ENCODE measurements at regions not wholly inside any gene's neighbourhood (a gene's known extent, or its start where the extent isn't known, plus 50 kb on each side); places are given as distances from the start of the nearest gene placed in this dataset.

DNA sequence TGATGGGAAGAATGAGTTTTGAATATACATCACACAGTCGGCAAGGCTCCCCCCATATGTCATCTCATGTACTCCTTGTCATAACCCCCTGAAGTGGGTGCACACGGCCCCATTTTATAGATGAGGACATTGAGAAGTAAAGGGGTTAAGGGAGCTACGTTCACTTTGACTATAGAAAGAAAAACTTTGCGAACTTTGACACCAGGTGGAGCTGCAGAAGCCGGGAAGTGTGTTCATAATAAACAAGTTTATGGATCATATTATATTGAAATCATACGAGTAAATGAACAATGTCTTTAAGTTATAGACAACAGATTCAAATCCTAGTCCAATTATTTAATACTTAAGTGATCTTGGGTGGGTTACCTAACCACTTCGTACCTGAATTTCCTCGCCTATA is 203.8 kb upstream of the PITX2 start:
- Histone ChIP-seq H3K36me3 (ENCODE audit: insufficient read depth, low read length) (no peaks in the 10 kb centered on the region), H3K4me3 (ENCODE audit: low read length) (no peak overlapping the region), H3K27me3 (ENCODE audit: insufficient read depth, low read length, poor library complexity, severe bottlenecking) (no peaks in the 10 kb centered on the region), H3K4me1 (ENCODE audit: insufficient read depth, low read length) (no peaks in the 10 kb centered on the region), H3K27ac (ENCODE audit: low read depth, low read length) (no peak overlapping the region), H3K9me3 (ENCODE audit: low read length) (no peaks in the 10 kb centered on the region)
- ChIA-PET CTCF (no interaction called here), POLR2A (no interaction called here)
- H3K27ac Mint-ChIP-seq, result no peak overlapping the region
- peaks cover 0 to 8% (median 0%) of the 10 kb centered on the region in 5 donors for H3K9me3 Mint-ChIP-seq
- no peaks in the 10 kb centered on the region for H3K4me1 Mint-ChIP-seq
- no peaks in the 10 kb centered on the region for H3K36me3 Mint-ChIP-seq
- no peaks in the 10 kb centered on the region for H3K27me3 Mint-ChIP-seq
- no peak for DNase-seq
- H3K4me3 Mint-ChIP-seq, result no peak overlapping the region

GRCh38 chr4:110830461-110830860 is 207.6 kb upstream of the PITX2 start:
- POLR2A ChIA-PET, result no interaction called here
- no peak overlapping the region for H3K4me3 Mint-ChIP-seq
- CTCF ChIA-PET, result no interaction called here
- H3K36me3 Mint-ChIP-seq, result no peaks in the 10 kb centered on the region
- peaks cover 0 to 6% (median 0%) of the 10 kb centered on the region in 5 donors for H3K9me3 Mint-ChIP-seq
- H3K27ac Mint-ChIP-seq, result no peak overlapping the region
- no peaks in the 10 kb centered on the region for H3K4me1 ChIP-seq (ENCODE audit: insufficient read depth, low read length)
- no peaks in the 10 kb centered on the region for H3K4me1 Mint-ChIP-seq
- no peak overlapping the region for H3K4me3 ChIP-seq (ENCODE audit: low read length)
- H3K9me3 ChIP-seq (ENCODE audit: low read length), result no peaks in the 10 kb centered on the region
- no peaks in the 10 kb centered on the region for H3K36me3 ChIP-seq (ENCODE audit: insufficient read depth, low read length)
- H3K27me3 Mint-ChIP-seq, result no peaks in the 10 kb centered on the region
- no peak overlapping the region for H3K27ac ChIP-seq (ENCODE audit: low read depth, low read length)
- no peaks in the 10 kb centered on the region for H3K27me3 ChIP-seq (ENCODE audit: insufficient read depth, low read length, poor library complexity, severe bottlenecking)
- DNase-seq, result no peak

DNA sequence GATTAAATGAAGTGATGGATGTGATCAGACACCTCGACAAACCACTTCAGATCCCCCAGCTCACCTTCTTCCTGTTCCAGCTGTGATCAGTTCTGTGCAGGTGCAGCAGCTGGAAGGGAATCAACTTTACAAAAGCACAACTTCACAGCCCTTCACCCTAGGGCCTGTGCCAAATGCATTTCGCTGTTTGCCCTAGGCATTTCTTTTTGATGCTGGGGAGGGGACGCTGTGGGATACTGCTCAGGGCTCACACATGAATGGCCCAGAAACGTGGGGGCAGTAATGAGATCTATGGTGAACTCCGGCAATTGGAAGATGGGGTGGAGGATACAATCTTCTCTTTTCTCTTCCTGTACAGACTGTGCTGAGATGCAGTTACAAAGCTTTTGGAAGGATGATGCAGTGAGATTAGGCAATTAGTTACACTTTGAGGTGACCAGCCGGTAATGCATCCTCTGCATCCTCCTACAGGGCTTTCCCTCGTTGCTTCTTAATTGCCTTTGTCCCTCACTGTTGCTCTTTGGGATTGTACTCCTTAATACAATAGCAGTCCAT is 215.1 kb upstream of the PITX2 start:
- POLR2A ChIA-PET, result no interaction called here
- H3K27ac ChIP-seq (ENCODE audit: low read depth, low read length), result no peak overlapping the region
- peaks cover 0 to 9% (median 0%) of the 10 kb centered on the region in 5 donors for H3K9me3 Mint-ChIP-seq
- no peak overlapping the region for H3K4me3 ChIP-seq (ENCODE audit: low read length)
- H3K36me3 ChIP-seq (ENCODE audit: insufficient read depth, low read length), result no peaks in the 10 kb centered on the region
- no peaks in the 10 kb centered on the region for H3K4me1 ChIP-seq (ENCODE audit: insufficient read depth, low read length)
- no peak overlapping the region for H3K27ac Mint-ChIP-seq
- H3K27me3 ChIP-seq (ENCODE audit: insufficient read depth, low read length, poor library complexity, severe bottlenecking), result no peaks in the 10 kb centered on the region
- CTCF ChIA-PET, result no interaction called here
- H3K4me3 Mint-ChIP-seq, result no peak overlapping the region
- H3K36me3 Mint-ChIP-seq, result no peaks in the 10 kb centered on the region
- DNase-seq, result no peak
- no peaks in the 10 kb centered on the region for H3K27me3 Mint-ChIP-seq
- no peaks in the 10 kb centered on the region for H3K9me3 ChIP-seq (ENCODE audit: low read length)
- no peaks in the 10 kb centered on the region for H3K4me1 Mint-ChIP-seq

- Histone ChIP-seq H3K9me3 (ENCODE audit: low read length) (no peaks in the 10 kb centered on the region), H3K4me3 (ENCODE audit: low read length) (no peak overlapping the region), H3K27ac (ENCODE audit: low read depth, low read length) (no peak overlapping the region), H3K4me1 (ENCODE audit: insufficient read depth, low read length) (no peaks in the 10 kb centered on the region), H3K27me3 (ENCODE audit: insufficient read depth, low read length, poor library complexity, severe bottlenecking) (no peaks in the 10 kb centered on the region), H3K36me3 (ENCODE audit: insufficient read depth, low read length) (no peaks in the 10 kb centered on the region)
- ChIA-PET POLR2A (no interaction called here), CTCF (interaction anchor here (0.6 kb wide), 1 partner anchor 662 kb away, joined by 3 read pairs; no protein-coding TSS in a partner anchor)
- DNase-seq, result no peak
- H3K27ac Mint-ChIP-seq, result no peak overlapping the region
- no peaks in the 10 kb centered on the region for H3K4me1 Mint-ChIP-seq
- H3K4me3 Mint-ChIP-seq, result no peak overlapping the region
- H3K36me3 Mint-ChIP-seq, result no peaks in the 10 kb centered on the region
- H3K27me3 Mint-ChIP-seq, result no peaks in the 10 kb centered on the region
- peaks cover 0 to 9% (median 2%) of the 10 kb centered on the region in 5 donors for H3K9me3 Mint-ChIP-seq
These were observed 217.4 kb upstream of the PITX2 start for GRCh38 chr4:110840221-110840654.

DNA sequence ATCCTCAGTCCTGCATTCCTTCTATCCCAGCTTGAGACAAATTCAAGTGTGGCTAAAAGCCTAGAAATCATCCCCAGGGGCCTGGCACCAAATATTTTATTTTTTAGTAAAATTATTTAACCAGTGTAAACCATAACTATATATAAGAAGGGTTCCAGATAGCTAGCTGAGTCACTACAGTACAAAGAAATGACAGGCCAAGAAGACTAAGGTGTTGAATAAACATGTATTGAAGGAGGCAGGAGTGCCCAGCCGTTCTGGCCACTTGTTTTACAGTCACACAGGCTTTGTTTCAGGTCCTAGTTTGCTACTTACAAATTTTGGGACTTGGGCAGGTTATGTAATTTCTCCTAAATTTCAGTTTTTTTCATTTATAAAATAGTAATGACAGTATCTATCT is 225.9 kb upstream of the PITX2 start:
- no peak overlapping the region for H3K4me3 Mint-ChIP-seq
- H3K4me3 ChIP-seq (ENCODE audit: low read length), result no peak overlapping the region
- H3K4me1 Mint-ChIP-seq, result no peaks in the 10 kb centered on the region
- no peak overlapping the region for H3K27ac ChIP-seq (ENCODE audit: low read depth, low read length)
- H3K9me3 Mint-ChIP-seq, result peaks cover 0 to 4% (median 0%) of the 10 kb centered on the region in 5 donors
- H3K9me3 ChIP-seq (ENCODE audit: low read length), result no peaks in the 10 kb centered on the region
- no peaks in the 10 kb centered on the region for H3K27me3 Mint-ChIP-seq
- POLR2A ChIA-PET, result no interaction called here
- H3K36me3 ChIP-seq (ENCODE audit: insufficient read depth, low read length), result no peaks in the 10 kb centered on the region
- H3K27ac Mint-ChIP-seq, result no peak overlapping the region
- no peaks in the 10 kb centered on the region for H3K36me3 Mint-ChIP-seq
- CTCF ChIA-PET, result no interaction called here
- H3K4me1 ChIP-seq (ENCODE audit: insufficient read depth, low read length), result no peaks in the 10 kb centered on the region
- no peak for DNase-seq
- H3K27me3 ChIP-seq (ENCODE audit: insufficient read depth, low read length, poor library complexity, severe bottlenecking), result no peaks in the 10 kb centered on the region

DNA sequence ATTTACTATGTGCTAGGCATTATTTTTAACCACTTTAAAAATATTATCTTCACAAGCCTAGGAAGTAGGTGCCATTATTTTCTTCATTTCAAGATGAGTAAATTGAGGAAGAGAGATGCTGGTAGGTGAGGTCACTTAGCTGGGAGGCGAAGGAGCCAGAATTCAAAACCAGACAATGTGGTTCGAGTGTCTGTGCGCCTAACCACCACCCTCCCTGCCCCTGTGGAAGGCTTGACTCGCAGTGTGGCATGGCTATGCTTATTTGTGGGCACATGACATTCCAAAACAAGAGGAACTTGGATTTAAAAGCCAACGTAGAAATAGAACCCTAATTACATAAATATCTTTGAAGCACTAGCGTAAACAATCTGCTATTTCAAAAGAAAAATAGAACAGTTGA is 226.6 kb upstream of the PITX2 start:
- Mint-ChIP-seq H3K4me3 (no peak overlapping the region), H3K36me3 (no peaks in the 10 kb centered on the region), H3K9me3 (peaks cover 0 to 3% (median 0%) of the 10 kb centered on the region in 5 donors), H3K27ac (no peak overlapping the region), H3K4me1 (no peaks in the 10 kb centered on the region), H3K27me3 (no peaks in the 10 kb centered on the region)
- Histone ChIP-seq H3K4me3 (ENCODE audit: low read length) (no peak overlapping the region), H3K27me3 (ENCODE audit: insufficient read depth, low read length, poor library complexity, severe bottlenecking) (no peaks in the 10 kb centered on the region), H3K9me3 (ENCODE audit: low read length) (no peaks in the 10 kb centered on the region), H3K36me3 (ENCODE audit: insufficient read depth, low read length) (no peaks in the 10 kb centered on the region), H3K4me1 (ENCODE audit: insufficient read depth, low read length) (no peaks in the 10 kb centered on the region), H3K27ac (ENCODE audit: low read depth, low read length) (no peak overlapping the region)
- ChIA-PET CTCF (no interaction called here), POLR2A (no interaction called here)
- DNase-seq, result no peak

DNA sequence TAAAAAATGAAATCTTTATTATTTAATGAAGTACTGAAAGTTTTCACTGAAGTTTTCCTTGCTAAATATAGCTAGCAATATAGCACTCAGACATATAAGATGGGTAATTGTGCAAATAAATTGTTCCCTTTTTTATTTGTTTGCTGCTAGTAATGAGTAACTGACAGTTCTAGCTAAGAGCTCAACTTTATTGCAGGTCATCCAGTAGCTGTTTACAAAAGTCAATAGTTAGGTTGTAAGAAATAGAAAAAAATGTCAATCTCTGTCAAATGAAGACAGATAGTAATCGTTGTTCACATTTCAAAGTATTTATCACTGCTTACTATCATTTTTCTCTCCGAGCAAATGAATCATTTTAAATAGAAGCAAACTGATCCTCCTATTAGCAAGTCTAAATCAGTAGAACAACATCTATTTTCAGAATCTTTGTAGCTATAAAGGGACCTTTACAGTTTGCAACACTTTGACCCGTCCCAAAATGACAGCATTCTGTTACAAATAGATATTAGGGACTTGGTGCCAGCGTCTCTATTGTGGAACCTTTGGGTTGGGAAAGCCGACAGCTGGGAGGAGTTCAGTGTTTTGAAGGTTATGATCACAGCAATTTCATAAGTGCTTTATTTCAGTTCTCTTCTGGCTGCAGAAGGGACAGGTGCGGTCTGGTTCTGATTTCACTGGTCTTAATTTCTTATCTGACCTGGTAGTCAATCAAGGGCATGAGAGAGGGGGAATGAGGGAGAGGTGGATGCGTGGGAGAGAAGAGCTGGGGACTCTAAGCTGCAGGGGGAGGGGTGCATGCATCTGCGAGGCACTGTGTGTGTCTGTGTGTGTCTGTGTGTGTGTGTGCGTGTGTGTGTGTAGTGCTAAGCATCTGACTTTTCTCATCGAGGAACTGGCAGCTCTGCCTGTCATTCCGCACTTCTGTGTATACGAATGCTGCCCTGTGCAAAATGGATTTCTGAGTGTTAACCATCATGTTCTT is 227.9 kb upstream of the PITX2 start:
- H3K9me3 ChIP-seq (ENCODE audit: low read length), result no peaks in the 10 kb centered on the region
- H3K27me3 Mint-ChIP-seq, result no peaks in the 10 kb centered on the region
- no peak overlapping the region for H3K4me3 Mint-ChIP-seq
- no peaks in the 10 kb centered on the region for H3K4me1 ChIP-seq (ENCODE audit: insufficient read depth, low read length)
- H3K27ac ChIP-seq (ENCODE audit: low read depth, low read length), result no peak overlapping the region
- CTCF ChIA-PET, result no interaction called here
- H3K27me3 ChIP-seq (ENCODE audit: insufficient read depth, low read length, poor library complexity, severe bottlenecking), result no peaks in the 10 kb centered on the region
- H3K36me3 Mint-ChIP-seq, result no peaks in the 10 kb centered on the region
- no peak overlapping the region for H3K4me3 ChIP-seq (ENCODE audit: low read length)
- peaks cover 0 to 5% (median 0%) of the 10 kb centered on the region in 5 donors for H3K9me3 Mint-ChIP-seq
- H3K27ac Mint-ChIP-seq, result no peak overlapping the region
- no peak for DNase-seq
- H3K4me1 Mint-ChIP-seq, result no peaks in the 10 kb centered on the region
- no peaks in the 10 kb centered on the region for H3K36me3 ChIP-seq (ENCODE audit: insufficient read depth, low read length)
- POLR2A ChIA-PET, result no interaction called here

DNA sequence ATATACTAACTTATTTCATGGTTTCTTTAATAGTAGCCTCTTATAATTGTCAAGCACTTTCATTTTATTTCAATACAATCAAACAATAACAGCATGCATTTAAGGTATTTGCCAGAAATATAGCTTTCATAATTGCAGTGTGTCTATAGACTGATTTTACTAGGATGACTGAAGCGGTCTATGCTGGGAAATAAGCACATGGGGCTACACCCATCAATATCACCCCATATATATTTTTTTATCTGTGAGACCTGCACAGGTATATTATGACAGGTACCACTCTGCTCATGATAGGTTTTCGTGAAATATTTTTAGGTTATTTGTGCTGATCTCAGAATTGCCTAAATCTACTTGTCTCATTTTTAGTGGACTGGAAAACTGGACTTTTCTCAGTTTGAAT is 229.1 kb upstream of the PITX2 start:
- ChIA-PET POLR2A (no interaction called here), CTCF (no interaction called here)
- Mint-ChIP-seq H3K27ac (no peak overlapping the region), H3K4me1 (no peaks in the 10 kb centered on the region), H3K9me3 (peaks cover 0 to 9% (median 0%) of the 10 kb centered on the region in 5 donors), H3K36me3 (no peaks in the 10 kb centered on the region), H3K4me3 (no peak overlapping the region), H3K27me3 (no peaks in the 10 kb centered on the region)
- Histone ChIP-seq H3K4me3 (ENCODE audit: low read length) (no peak overlapping the region), H3K27ac (ENCODE audit: low read depth, low read length) (no peak overlapping the region), H3K36me3 (ENCODE audit: insufficient read depth, low read length) (no peaks in the 10 kb centered on the region), H3K27me3 (ENCODE audit: insufficient read depth, low read length, poor library complexity, severe bottlenecking) (no peaks in the 10 kb centered on the region), H3K9me3 (ENCODE audit: low read length) (no peaks in the 10 kb centered on the region), H3K4me1 (ENCODE audit: insufficient read depth, low read length) (no peaks in the 10 kb centered on the region)
- DNase-seq, result no peak
